ENCODE measurements at regions not wholly inside any gene's neighbourhood (a gene's known extent, or its start where the extent isn't known, plus 50 kb on each side); places are given as distances from the start of the nearest gene placed in this dataset.

DNA sequence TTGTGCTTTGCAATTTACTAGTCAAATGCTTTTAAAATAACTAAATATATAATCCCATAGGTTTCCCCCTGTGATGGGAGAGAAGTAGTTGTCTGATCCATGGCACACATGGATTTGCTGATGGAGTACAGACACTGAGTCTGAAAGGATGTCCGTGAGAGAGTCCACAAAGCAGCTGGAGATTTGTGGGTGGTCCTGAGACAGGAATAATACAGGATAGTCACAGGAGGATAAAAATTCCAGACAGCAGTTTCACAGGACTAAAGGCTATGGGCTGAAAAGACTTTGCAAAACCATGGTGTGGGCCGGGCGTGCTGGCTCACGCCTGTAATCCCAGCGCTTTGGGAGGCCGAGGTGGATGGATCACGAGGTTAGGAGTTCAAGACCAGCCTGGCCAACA, 58.7 kb upstream of the ZFR start:
- no peak for DNase-seq

- no peak for DNase-seq
Observed at GRCh38 chr5:32501071-32502002, 56.8 kb upstream of the ZFR start.

GRCh38 chr5:32500181-32500580, 55.6 kb upstream of the ZFR start:
- no peak for DNase-seq

DNA sequence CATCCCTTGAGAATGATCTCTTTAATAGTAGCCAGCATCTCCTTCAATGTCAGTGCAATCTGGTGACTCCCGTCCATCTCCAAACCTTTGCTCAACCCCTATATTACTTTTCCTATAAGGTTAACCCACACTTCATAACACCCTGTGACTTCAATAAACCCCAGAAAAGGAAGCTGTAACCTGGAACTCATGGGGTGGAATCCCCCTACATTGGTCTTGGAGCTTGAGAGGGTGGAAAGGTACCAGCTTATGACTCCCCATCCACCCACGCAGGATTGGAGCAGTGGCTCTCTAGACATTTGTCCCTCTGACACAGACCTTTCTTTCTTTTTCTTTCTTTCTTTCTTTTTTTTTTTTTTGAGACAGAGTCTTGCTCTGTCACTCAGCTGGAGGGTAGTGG, 54.7 kb upstream of the ZFR start:
- DNase-seq = no peak

- no peak for DNase-seq
Observed at GRCh38 chr5:32498484-32498883, 53.9 kb upstream of the ZFR start.

DNA sequence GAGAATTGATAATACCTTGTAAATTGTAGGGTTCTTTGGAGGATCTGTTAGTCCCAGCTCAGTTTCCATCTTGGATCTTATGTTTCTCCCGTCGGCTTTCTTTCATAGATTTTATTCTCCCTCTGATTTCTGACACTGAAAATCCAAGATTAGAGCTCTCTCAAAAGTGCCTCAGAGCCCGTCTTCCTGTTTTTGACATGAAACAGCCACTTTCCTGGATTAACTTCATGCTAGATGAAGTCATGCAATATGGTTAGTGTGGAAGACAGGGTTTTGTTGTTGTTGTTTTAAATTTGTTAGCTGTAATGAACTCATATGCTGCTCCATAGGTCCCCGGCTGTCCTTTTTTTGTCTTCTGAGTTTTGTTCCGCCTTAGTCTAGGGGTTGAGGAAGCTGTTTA, 51.6 kb upstream of the ZFR start:
- DNase-seq = no peak

GRCh38 chr5:32494827-32495226, 50.3 kb upstream of the ZFR start:
- DNase-seq = no peak
